Esophagus muscularis mucosa (tissue), 3 donors: ENCODE measurements at regions not wholly inside any gene's neighbourhood (a gene's known extent, or its start where the extent isn't known, plus 50 kb on each side); places are given as distances from the start of the nearest gene placed in this dataset.

Source experiments
- EP300 ChIP-seq: sonication (generic); formaldehyde crosslinking; IDR thresholded peaks from one replicate; pipeline ENCODE4 v1.6.1; 2017; ENCODE audit warnings: antibody characterized with exemption
- TF ChIP-seq, protein P1 (sequence below), 3 experiments: fragments of 200-600 bp in 2 of 3; fragments of 450-650 bp in 1 of 3; sonication (generic) in 2 of 3; IDR thresholded peaks; one replicate each; pipeline ENCODE4 v1.5.1; 2017 to 2019; ENCODE audit warnings: antibody characterized with exemption in 3 of 3, mild to moderate bottlenecking in 2 of 3, moderate library complexity in 1 of 3

DNA sequence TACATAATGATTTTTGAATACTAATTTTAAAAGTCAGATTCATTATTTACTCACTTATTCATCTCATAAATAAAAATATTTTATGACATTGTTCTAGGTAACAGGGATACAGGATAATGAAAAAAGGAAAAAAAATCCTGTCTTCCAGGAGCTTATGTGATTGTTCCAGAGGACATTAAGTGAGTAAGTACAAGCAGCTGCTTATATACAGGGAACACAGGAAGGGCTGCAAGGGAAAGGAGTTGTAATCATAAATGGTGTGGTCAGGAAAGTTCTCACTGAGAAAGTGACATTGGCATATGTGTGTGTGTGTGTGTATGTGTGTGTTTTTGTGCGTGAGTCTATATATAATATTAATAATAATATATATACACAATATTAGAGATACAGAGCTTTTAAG, 121.8 kb downstream of the HAO1 start:
- no peak for TF ChIP-seq EP300
- TF ChIP-seq, protein P1, sequence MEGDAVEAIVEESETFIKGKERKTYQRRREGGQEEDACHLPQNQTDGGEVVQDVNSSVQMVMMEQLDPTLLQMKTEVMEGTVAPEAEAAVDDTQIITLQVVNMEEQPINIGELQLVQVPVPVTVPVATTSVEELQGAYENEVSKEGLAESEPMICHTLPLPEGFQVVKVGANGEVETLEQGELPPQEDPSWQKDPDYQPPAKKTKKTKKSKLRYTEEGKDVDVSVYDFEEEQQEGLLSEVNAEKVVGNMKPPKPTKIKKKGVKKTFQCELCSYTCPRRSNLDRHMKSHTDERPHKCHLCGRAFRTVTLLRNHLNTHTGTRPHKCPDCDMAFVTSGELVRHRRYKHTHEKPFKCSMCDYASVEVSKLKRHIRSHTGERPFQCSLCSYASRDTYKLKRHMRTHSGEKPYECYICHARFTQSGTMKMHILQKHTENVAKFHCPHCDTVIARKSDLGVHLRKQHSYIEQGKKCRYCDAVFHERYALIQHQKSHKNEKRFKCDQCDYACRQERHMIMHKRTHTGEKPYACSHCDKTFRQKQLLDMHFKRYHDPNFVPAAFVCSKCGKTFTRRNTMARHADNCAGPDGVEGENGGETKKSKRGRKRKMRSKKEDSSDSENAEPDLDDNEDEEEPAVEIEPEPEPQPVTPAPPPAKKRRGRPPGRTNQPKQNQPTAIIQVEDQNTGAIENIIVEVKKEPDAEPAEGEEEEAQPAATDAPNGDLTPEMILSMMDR (IDR thresholded peaks at IDR 0.05): no peak
